Gastroesophageal sphincter (tissue), 4 donors: ENCODE measurements at regions not wholly inside any gene's neighbourhood (a gene's known extent, or its start where the extent isn't known, plus 50 kb on each side); places are given as distances from the start of the nearest gene placed in this dataset.
A peak's percentile ranks its signal among the peaks of the same experiment; 100 is the strongest.

Source experiments
- ATAC-seq: fragments of 150-250 bp; one replicate; pipeline ENCODE4 v1.9.1; 2016; ENCODE audit warnings: mild to moderate bottlenecking, moderate library complexity
- H3K27ac ChIP-seq, 4 donors: fragments of 200-600 bp; sonication (generic) in 3 of 4; 1 replicate in 3 of 4; 2 replicates in 1 of 4; pipeline ENCODE4 v1.5.1; 2016 to 2019
- H3K27me3 ChIP-seq: fragments of 200-600 bp; sonication (generic); one replicate; pipeline ENCODE4 v1.5.1; 2019
- H3K36me3 ChIP-seq, 2 donors: fragments of 200-600 bp; sonication (generic); one replicate each; pipeline ENCODE4 v1.5.1; 2019; ENCODE audit warnings: control low read depth in 1 of 2
- H3K4me1 ChIP-seq, 3 donors: fragments of 200-600 bp; sonication (generic); 1 replicate in 2 of 3; 2 replicates in 1 of 3; pipeline ENCODE4 v1.5.1; 2016 to 2019; ENCODE audit warnings: control low read depth in 2 of 3
- H3K4me3 ChIP-seq, 2 donors: fragments of 200-600 bp; sonication (generic); one replicate each; pipeline ENCODE4 v1.5.1; 2019; ENCODE audit warnings: mild to moderate bottlenecking in 1 of 2, moderate library complexity in 1 of 2
- H3K9me3 ChIP-seq, 3 donors: fragments of 200-600 bp; sonication (generic); one replicate each; pipeline ENCODE4 v1.5.1; 2017 to 2019; ENCODE audit warnings: control low read depth in 2 of 3
- EP300 ChIP-seq: sonication (generic); formaldehyde crosslinking; IDR thresholded peaks from one replicate; pipeline ENCODE4 v1.6.1; 2017; ENCODE audit warnings: antibody characterized with exemption, mild to moderate bottlenecking
- POLR2A ChIP-seq, 2 donors: fragments of 450-650 bp; IDR thresholded peaks; one replicate each; pipeline ENCODE4 v1.6.1; 2017; ENCODE audit warnings: antibody characterized with exemption in 2 of 2, mild to moderate bottlenecking in 2 of 2, moderate library complexity in 1 of 2
- POLR2AphosphoS5 ChIP-seq: sonication (generic); formaldehyde crosslinking; IDR thresholded peaks from one replicate; pipeline ENCODE4 v1.6.1; 2017; ENCODE audit warnings: antibody characterized with exemption
- WGBS, 2 donors: methylation state at CpG; one replicate each; pipeline ENCODE4 v1.1.5; 2018; ENCODE audit warnings: low coverage in 1 of 2; 5-methylcytosine and 5-hydroxymethylcytosine counted together
- TF ChIP-seq, protein P1 (sequence below), 4 experiments: fragments of 200-600 bp in 2 of 4; fragments of 450-650 bp in 2 of 4; sonication (generic) in 1 of 4; IDR thresholded peaks; one replicate each; pipeline ENCODE4 v1.5.1; 2017 to 2019; ENCODE audit warnings: antibody characterized with exemption in 4 of 4, mild to moderate bottlenecking in 2 of 4, moderate library complexity in 2 of 4

DNA sequence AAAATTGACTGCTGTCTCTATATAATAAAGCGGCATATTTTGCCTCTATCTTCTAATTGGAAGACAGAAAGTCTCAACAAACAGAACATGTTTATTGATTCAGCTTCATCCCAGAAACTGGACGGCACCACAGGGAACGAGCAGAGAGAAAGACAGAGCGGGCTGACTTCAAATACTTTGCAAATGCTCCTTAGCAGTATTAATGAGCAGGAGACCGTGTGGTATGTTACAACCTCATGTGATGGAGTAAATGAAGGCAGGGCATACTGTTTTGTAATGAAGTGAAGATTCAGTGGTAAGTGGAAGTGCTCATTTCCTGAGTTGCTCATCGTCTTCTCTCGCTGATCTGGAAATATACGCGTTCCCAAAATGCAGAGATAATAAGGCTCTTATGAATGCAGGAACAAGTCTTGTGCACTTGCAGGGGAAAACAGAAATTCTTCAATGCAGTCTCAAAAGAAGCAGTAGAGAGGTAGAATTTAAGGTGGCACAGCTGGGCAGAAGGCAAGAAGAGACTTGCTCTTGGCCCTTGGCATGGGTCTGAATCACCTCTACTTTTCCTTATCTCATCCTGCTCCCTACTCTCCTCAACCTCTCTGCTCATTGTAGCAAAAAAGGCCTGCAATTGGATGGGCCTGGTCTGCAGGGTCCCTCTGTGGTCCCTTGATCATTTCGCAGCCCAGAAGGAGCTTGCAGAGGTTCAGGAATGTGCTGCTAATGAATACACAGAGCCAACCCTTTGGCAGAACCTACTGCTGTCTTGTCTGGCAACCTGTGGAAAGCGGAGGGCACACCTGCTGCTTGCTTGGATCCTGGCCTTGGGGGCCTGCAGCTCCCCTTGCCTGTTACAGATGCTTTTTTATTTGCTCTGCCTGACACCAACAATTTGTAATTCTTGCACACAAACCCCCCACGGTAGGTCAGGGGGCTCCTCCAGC lies 604.9 kb upstream of the CFAP20DC start:
- no peaks in the 10 kb centered on the region for H3K36me3 ChIP-seq
- peaks cover 0 to 12% (median 0%) of the 10 kb centered on the region in 3 donors for H3K4me1 ChIP-seq
- H3K4me3 ChIP-seq, result no peak overlapping the region
- WGBS, 2 donors, result 68 to 78% methylated on average over 8 to 9 of the region's 12 CpGs
- no peak for TF ChIP-seq POLR2A (IDR thresholded peaks at IDR 0.05)
- TF ChIP-seq EP300, result no peak
- TF ChIP-seq, protein P1, sequence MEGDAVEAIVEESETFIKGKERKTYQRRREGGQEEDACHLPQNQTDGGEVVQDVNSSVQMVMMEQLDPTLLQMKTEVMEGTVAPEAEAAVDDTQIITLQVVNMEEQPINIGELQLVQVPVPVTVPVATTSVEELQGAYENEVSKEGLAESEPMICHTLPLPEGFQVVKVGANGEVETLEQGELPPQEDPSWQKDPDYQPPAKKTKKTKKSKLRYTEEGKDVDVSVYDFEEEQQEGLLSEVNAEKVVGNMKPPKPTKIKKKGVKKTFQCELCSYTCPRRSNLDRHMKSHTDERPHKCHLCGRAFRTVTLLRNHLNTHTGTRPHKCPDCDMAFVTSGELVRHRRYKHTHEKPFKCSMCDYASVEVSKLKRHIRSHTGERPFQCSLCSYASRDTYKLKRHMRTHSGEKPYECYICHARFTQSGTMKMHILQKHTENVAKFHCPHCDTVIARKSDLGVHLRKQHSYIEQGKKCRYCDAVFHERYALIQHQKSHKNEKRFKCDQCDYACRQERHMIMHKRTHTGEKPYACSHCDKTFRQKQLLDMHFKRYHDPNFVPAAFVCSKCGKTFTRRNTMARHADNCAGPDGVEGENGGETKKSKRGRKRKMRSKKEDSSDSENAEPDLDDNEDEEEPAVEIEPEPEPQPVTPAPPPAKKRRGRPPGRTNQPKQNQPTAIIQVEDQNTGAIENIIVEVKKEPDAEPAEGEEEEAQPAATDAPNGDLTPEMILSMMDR (IDR thresholded peaks at IDR 0.05), result no peak
- no peak for TF ChIP-seq POLR2AphosphoS5
- H3K27me3 ChIP-seq, result no peaks in the 10 kb centered on the region
- peak overlapping the region in 1 of 4 donors; percentile 29 for H3K27ac ChIP-seq
- ATAC-seq, result peak; percentile 17
- H3K9me3 ChIP-seq, result peaks cover 0 to 20% (median 0%) of the 10 kb centered on the region in 3 donors

DNA sequence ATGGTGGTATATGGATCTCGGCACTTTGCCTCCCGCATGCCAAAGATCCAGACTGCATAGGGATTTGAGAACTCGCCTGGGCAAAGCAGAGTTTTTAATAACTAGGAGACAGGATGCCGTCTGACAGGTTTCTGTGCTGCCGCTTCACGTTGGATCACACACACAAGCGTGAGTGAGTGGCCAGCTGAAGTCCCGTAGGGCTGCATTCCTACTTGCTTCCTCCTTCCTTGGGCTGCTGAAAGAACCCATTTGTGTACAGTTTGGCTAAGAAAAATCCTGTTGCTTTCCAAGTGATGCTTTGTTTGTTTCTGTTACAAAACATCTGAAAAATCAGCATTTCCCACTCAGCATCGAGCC lies 604.3 kb upstream of the CFAP20DC start:
- H3K36me3 ChIP-seq, result no peaks in the 10 kb centered on the region
- H3K4me3 ChIP-seq, result no peak overlapping the region
- H3K27me3 ChIP-seq, result no peaks in the 10 kb centered on the region
- peak; percentile 75 for ATAC-seq
- 42 to 53% methylated on average over 7 of the region's 9 CpGs for WGBS, 2 donors
- peaks cover 0 to 12% (median 0%) of the 10 kb centered on the region in 3 donors for H3K4me1 ChIP-seq
- H3K27ac ChIP-seq, result peak overlapping the region in 1 of 4 donors; percentile 29
- TF ChIP-seq, protein P1 (IDR thresholded peaks at IDR 0.05), result no peak
- TF ChIP-seq POLR2A (IDR thresholded peaks at IDR 0.05), result no peak
- no peak for TF ChIP-seq EP300
- no peak for TF ChIP-seq POLR2AphosphoS5
- H3K9me3 ChIP-seq, result peaks cover 0 to 25% (median 0%) of the 10 kb centered on the region in 3 donors

DNA sequence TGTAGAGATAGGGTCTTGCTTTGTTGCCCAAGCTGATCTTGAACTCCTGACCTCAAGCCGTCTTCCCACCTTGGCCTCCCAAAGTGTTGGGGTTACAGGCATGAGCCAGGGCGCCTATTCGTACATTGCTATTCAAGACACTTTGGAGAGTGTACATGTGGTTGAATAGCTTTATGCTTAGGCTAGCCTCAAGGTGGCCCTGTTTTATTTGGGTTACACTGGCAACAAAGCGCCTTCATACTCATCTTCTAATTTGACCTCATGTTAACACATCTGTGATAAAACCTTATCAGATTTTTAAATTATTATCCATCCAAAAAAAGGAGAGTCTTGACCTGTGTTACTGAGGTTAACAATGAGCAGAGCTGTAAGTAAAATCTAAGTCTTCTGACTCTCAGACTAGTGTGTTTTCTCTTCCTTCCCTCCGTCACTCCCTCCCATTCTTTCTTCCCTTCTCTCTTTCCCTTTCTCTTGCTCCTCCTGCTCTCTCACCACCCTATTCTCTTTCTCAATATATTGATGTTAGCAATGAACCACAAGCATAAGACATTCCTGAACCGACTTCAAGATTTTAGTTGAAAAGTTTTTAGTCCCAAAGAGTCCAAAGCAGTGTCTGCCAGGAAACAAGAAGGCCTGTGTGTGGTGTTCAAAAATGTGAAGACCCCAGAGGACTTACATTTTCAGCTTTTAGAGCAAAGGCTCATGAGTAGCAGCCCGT lies 603.7 kb upstream of the CFAP20DC start:
- H3K27ac ChIP-seq, result peak overlapping the region in 1 of 4 donors; percentile 29
- TF ChIP-seq, protein P1 (IDR thresholded peaks at IDR 0.05), result no peak
- TF ChIP-seq POLR2AphosphoS5, result no peak
- TF ChIP-seq POLR2A (IDR thresholded peaks at IDR 0.05), result no peak
- no peak for TF ChIP-seq EP300
- no peak overlapping the region for H3K4me3 ChIP-seq
- H3K36me3 ChIP-seq, result no peaks in the 10 kb centered on the region
- ATAC-seq, result peak; percentile 42
- peaks cover 0 to 12% (median 0%) of the 10 kb centered on the region in 3 donors for H3K4me1 ChIP-seq
- H3K27me3 ChIP-seq, result no peaks in the 10 kb centered on the region
- peaks cover 0 to 30% (median 0%) of the 10 kb centered on the region in 3 donors for H3K9me3 ChIP-seq
- 72 to 79% methylated on average over 4 to 6 of the region's 7 CpGs for WGBS, 2 donors

GRCh38 chr3:59644479-59645402 lies 594.9 kb upstream of the CFAP20DC start:
- peaks cover 0 to 13% (median 0%) of the 10 kb centered on the region in 3 donors for H3K9me3 ChIP-seq
- no peaks in the 10 kb centered on the region for H3K27me3 ChIP-seq
- no peak overlapping the region for H3K4me3 ChIP-seq
- TF ChIP-seq POLR2A (IDR thresholded peaks at IDR 0.05) (no peak), POLR2AphosphoS5 (no peak), EP300 (no peak)
- TF ChIP-seq, protein P1 (IDR thresholded peaks at IDR 0.05), result no peak
- no peak overlapping the region for H3K27ac ChIP-seq
- 83 to 94% methylated on average over 1 to 7 of the region's 7 CpGs for WGBS, 2 donors
- peaks cover 0 to 18% (median 3%) of the 10 kb centered on the region in 3 donors for H3K4me1 ChIP-seq
- H3K36me3 ChIP-seq, result no peaks in the 10 kb centered on the region
- no peak for ATAC-seq
